ENCODE measurements at regions not wholly inside any gene's neighbourhood (a gene's known extent, or its start where the extent isn't known, plus 50 kb on each side); places are given as distances from the start of the nearest gene placed in this dataset.

DNA sequence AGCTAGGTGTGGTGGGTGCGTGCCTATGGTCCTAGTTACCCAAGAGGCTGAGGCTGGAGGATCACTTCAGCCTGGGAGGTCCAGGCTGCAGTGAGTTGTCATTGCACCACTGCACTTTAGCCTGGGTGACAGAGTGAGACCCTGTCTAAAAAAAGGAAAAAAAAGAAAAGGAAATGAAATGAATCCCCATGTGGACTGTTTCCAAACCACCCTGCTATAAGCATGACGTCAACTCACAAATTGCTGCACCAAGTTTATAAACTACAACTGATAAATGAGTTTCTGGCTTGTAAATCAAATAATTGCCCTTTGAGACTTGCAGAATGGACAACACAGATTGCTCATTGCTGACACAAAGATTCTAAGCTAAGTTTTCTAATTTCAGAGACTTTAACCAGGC is 51.0 kb upstream of the STK38L start:
- Histone ChIP-seq H3K36me3 (ENCODE audit: low read length) (no peaks in the 10 kb centered on the region), H3K9ac (ENCODE audit: low read length) (no peak overlapping the region), H3K27me3 (ENCODE audit: low read length) (no peaks in the 10 kb centered on the region), H3F3A (ENCODE audit: insufficient read depth) (no peaks in the 10 kb centered on the region), H2AFZ (ENCODE audit: low read depth, low read length, severe bottlenecking) (no peak overlapping the region), H3K27ac (ENCODE audit: low read depth, low read length) (no peak overlapping the region), H3K9me2 (replicated peaks; ENCODE audit: insufficient read depth, low read length) (no peaks in the 10 kb centered on the region), H4K20me1 (ENCODE audit: low read depth, low read length) (no peaks in the 10 kb centered on the region), H3K9me3 (ENCODE audit: insufficient read depth, low read length) (no peaks in the 10 kb centered on the region), H3K79me2 (ENCODE audit: insufficient read depth, low read length) (no peaks in the 10 kb centered on the region), H3K4me2 (ENCODE audit: low read depth, low read length, poor library complexity, severe bottlenecking) (no peak overlapping the region), H3K4me3 (ENCODE audit: insufficient read depth, low read length, poor library complexity, severe bottlenecking) (no peak overlapping the region)
- TF ChIP-seq EZH2phosphoT487 (conservative IDR thresholded peaks at IDR 0.05; ENCODE audit: low read length) = no peak
- TF ChIP-seq, protein P1, sequence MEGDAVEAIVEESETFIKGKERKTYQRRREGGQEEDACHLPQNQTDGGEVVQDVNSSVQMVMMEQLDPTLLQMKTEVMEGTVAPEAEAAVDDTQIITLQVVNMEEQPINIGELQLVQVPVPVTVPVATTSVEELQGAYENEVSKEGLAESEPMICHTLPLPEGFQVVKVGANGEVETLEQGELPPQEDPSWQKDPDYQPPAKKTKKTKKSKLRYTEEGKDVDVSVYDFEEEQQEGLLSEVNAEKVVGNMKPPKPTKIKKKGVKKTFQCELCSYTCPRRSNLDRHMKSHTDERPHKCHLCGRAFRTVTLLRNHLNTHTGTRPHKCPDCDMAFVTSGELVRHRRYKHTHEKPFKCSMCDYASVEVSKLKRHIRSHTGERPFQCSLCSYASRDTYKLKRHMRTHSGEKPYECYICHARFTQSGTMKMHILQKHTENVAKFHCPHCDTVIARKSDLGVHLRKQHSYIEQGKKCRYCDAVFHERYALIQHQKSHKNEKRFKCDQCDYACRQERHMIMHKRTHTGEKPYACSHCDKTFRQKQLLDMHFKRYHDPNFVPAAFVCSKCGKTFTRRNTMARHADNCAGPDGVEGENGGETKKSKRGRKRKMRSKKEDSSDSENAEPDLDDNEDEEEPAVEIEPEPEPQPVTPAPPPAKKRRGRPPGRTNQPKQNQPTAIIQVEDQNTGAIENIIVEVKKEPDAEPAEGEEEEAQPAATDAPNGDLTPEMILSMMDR (IDR thresholded peaks at IDR 0.05; ENCODE audit: insufficient read depth, low read length, poor library complexity, severe bottlenecking) = no peak

DNA sequence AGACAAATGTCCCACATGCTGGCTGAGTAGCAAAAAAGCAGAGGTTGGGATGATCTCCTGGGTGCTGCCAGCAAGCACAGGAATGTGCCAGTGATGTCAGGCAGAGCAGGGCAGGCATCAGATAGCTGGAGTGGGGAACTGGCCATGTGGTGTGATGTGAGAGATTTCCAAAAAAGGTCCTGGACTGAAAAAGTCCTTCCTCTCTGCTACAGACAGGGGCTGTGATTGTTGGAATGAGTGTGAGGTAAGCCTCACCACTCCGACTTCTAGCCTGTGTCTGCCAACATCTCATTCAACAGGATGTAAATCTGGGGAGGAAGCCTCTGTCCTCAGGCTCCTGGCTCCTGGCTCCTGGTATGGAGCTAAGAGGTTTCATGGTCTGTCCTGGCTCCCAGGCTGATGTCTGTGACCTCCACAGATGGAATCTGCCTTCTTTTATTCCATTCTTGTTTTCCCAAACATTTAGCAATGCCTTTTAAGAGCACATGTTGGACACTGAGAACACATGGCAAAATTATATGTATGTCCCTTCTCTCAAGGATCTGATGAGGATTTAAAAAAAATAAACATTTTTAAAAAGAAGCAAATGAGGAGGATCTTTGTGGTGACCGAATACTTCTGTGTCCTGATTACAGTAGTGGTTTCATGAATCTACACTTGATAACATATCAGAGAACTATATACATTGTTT is 50.1 kb upstream of the STK38L start:
- H3K27ac ChIP-seq (ENCODE audit: low read depth, low read length) = no peak overlapping the region
- no peaks in the 10 kb centered on the region for H3F3A ChIP-seq (ENCODE audit: insufficient read depth)

More for the DNA sequence above, 50.1 kb upstream of the STK38L start:
- H3K79me2 ChIP-seq (ENCODE audit: insufficient read depth, low read length) = no peaks in the 10 kb centered on the region
- H2AFZ ChIP-seq (ENCODE audit: low read depth, low read length, severe bottlenecking) = no peak overlapping the region
- no peaks in the 10 kb centered on the region for H3K36me3 ChIP-seq (ENCODE audit: low read length)
- H4K20me1 ChIP-seq (ENCODE audit: low read depth, low read length) = no peaks in the 10 kb centered on the region
- no peaks in the 10 kb centered on the region for H3K9me2 ChIP-seq (replicated peaks; ENCODE audit: insufficient read depth, low read length)
- no peaks in the 10 kb centered on the region for H3K9me3 ChIP-seq (ENCODE audit: insufficient read depth, low read length)
- no peak overlapping the region for H3K4me2 ChIP-seq (ENCODE audit: low read depth, low read length, poor library complexity, severe bottlenecking)
- no peak overlapping the region for H3K4me3 ChIP-seq (ENCODE audit: insufficient read depth, low read length, poor library complexity, severe bottlenecking)
- H3K27me3 ChIP-seq (ENCODE audit: low read length) = no peaks in the 10 kb centered on the region
- no peak for TF ChIP-seq EZH2phosphoT487 (conservative IDR thresholded peaks at IDR 0.05; ENCODE audit: low read length)
- TF ChIP-seq, protein P1 (IDR thresholded peaks at IDR 0.05; ENCODE audit: insufficient read depth, low read length, poor library complexity, severe bottlenecking) = no peak
- no peak overlapping the region for H3K9ac ChIP-seq (ENCODE audit: low read length)

Measured in SU-DHL-6 (cell line).